Tibial nerve (tissue), 4 donors: ENCODE measurements at regions not wholly inside any gene's neighbourhood (a gene's known extent, or its start where the extent isn't known, plus 50 kb on each side); places are given as distances from the start of the nearest gene placed in this dataset.

ENCODE experiments used
- DNase-seq, 2 donors: peaks; one replicate each; pipeline ENCODE4 v3.0.0-alpha.2; 2019; ENCODE audit warnings: low spot score in 2 of 2
- H3K27ac ChIP-seq, 4 donors: fragments of 200-600 bp; sonication (generic) in 3 of 4; one replicate each; pipeline ENCODE4 v1.5.1; 2017 to 2019; ENCODE audit warnings: mild to moderate bottlenecking in 1 of 4
- H3K27me3 ChIP-seq, 2 donors: fragments of 200-600 bp; sonication (generic) in 1 of 2; one replicate each; pipeline versions ENCODE4 v1.5.1 to v1.6.0; 2017 to 2019
- H3K36me3 ChIP-seq, 3 donors: fragments of 200-600 bp; sonication (generic); one replicate each; pipeline ENCODE4 v1.5.1; 2018 to 2019
- H3K4me1 ChIP-seq, 4 donors: fragments of 200-600 bp; sonication (generic) in 3 of 4; one replicate each; pipeline ENCODE4 v1.5.1; 2017 to 2019
- H3K4me3 ChIP-seq, 4 donors: fragments of 200-600 bp; sonication (generic) in 3 of 4; one replicate each; pipeline ENCODE4 v1.5.1; 2017 to 2019; ENCODE audit warnings: mild to moderate bottlenecking in 1 of 4, moderate library complexity in 1 of 4
- H3K9me3 ChIP-seq, 4 donors: fragments of 200-600 bp; sonication (generic) in 3 of 4; one replicate each; pipeline ENCODE4 v1.5.1; 2017 to 2019
- EP300 ChIP-seq, 2 donors: sonication (generic); formaldehyde crosslinking; IDR thresholded peaks; one replicate each; pipeline ENCODE4 v1.6.1; 2017; ENCODE audit warnings: antibody characterized with exemption in 2 of 2, mild to moderate bottlenecking in 1 of 2
- POLR2A ChIP-seq, 2 donors: fragments of 450-650 bp; IDR thresholded peaks; one replicate each; pipeline ENCODE4 v1.6.1; 2017; ENCODE audit warnings: antibody characterized with exemption in 2 of 2, mild to moderate bottlenecking in 2 of 2, moderate library complexity in 2 of 2
- WGBS, 2 donors: methylation state at CpG; one replicate each; pipeline ENCODE4 v1.1.5; 2018; 5-methylcytosine and 5-hydroxymethylcytosine counted together
- TF ChIP-seq, protein P1 (sequence below), 5 experiments: fragments of 200-600 bp in 3 of 5; fragments of 450-650 bp in 2 of 5; sonication (generic) in 3 of 5; IDR thresholded peaks; one replicate each; pipeline ENCODE4 v1.5.1; 2016 to 2019; ENCODE audit warnings: antibody characterized with exemption in 5 of 5, mild to moderate bottlenecking in 3 of 5, moderate library complexity in 2 of 5

DNA sequence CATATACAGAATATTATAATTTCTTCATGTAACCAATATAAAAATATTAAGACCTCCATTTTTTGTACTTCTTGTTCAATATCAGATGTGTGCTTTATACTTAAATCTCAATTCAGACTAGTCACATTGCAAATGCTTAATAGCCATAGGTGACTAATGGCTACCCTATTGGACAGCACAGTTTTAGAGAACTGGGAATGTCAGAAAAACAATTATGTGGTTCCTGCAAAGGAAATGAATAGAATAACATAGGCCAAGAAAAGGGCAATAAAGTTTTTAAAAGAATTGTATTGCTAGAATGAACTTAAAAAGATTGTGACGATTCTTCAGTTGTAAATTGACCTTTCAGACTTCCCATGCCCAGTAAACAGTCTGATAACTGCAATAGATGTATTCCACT is 843.0 kb downstream of the METTL15 start:
- Histone ChIP-seq H3K36me3 (no peaks in the 10 kb centered on the region), H3K27me3 (no peaks in the 10 kb centered on the region), H3K9me3 (peaks cover 0 to 4% (median 0%) of the 10 kb centered on the region in 4 donors), H3K27ac (no peak overlapping the region), H3K4me1 (no peaks in the 10 kb centered on the region), H3K4me3 (no peak overlapping the region)
- no peak for DNase-seq
- 74 to 80% methylated on average over 1 of the region's 1 CpG for WGBS, 2 donors
- TF ChIP-seq POLR2A (IDR thresholded peaks at IDR 0.05) = no peak

DNA sequence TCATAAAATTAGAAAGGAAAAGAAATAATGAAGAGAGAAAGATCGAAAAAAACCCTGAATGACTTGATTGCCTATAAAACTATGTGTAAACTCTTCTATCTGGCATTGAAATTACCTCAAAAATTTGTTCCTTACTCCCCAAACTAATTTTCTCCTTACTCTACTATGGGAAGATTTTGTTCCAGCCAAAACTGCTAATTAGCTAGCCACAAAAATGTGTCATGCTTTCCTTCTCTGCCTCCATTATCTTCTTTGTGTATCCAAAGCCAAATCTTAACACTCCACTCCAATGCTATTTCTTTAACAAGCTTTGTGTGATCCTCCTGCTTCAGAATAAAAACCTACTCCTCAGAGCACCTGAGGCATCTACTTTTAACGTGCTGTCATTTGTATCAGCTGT is 831.2 kb downstream of the METTL15 start:
- H3K4me3 ChIP-seq = no peak overlapping the region
- H3K36me3 ChIP-seq = no peaks in the 10 kb centered on the region
- no peaks in the 10 kb centered on the region for H3K4me1 ChIP-seq
- WGBS, 2 donors = 75 to 76% methylated on average over 2 of the region's 2 CpGs
- no peak overlapping the region for H3K27ac ChIP-seq
- no peaks in the 10 kb centered on the region for H3K27me3 ChIP-seq
- no peaks in the 10 kb centered on the region for H3K9me3 ChIP-seq
- DNase-seq = no peak
- no peak for TF ChIP-seq POLR2A (IDR thresholded peaks at IDR 0.05)
- TF ChIP-seq, protein P1, sequence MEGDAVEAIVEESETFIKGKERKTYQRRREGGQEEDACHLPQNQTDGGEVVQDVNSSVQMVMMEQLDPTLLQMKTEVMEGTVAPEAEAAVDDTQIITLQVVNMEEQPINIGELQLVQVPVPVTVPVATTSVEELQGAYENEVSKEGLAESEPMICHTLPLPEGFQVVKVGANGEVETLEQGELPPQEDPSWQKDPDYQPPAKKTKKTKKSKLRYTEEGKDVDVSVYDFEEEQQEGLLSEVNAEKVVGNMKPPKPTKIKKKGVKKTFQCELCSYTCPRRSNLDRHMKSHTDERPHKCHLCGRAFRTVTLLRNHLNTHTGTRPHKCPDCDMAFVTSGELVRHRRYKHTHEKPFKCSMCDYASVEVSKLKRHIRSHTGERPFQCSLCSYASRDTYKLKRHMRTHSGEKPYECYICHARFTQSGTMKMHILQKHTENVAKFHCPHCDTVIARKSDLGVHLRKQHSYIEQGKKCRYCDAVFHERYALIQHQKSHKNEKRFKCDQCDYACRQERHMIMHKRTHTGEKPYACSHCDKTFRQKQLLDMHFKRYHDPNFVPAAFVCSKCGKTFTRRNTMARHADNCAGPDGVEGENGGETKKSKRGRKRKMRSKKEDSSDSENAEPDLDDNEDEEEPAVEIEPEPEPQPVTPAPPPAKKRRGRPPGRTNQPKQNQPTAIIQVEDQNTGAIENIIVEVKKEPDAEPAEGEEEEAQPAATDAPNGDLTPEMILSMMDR (IDR thresholded peaks at IDR 0.05) = no peak
- no peak for TF ChIP-seq EP300 (IDR thresholded peaks at IDR 0.05)

GRCh38 chr11:28938091-28938490 is 829.9 kb downstream of the METTL15 start:
- H3K4me1 ChIP-seq = no peaks in the 10 kb centered on the region
- no peak for DNase-seq
- TF ChIP-seq EP300 (IDR thresholded peaks at IDR 0.05) (no peak), POLR2A (IDR thresholded peaks at IDR 0.05) (no peak)
- TF ChIP-seq, protein P1 (IDR thresholded peaks at IDR 0.05) = no peak
- no peak overlapping the region for H3K27ac ChIP-seq
- no peaks in the 10 kb centered on the region for H3K9me3 ChIP-seq
- WGBS, 2 donors = 80 to 94% methylated on average over 1 of the region's 1 CpG
- no peaks in the 10 kb centered on the region for H3K27me3 ChIP-seq
- H3K4me3 ChIP-seq = no peak overlapping the region
- H3K36me3 ChIP-seq = no peaks in the 10 kb centered on the region

GRCh38 chr11:28932940-28933339 is 824.8 kb downstream of the METTL15 start:
- TF ChIP-seq EP300 (IDR thresholded peaks at IDR 0.05) (no peak), POLR2A (IDR thresholded peaks at IDR 0.05) (no peak)
- TF ChIP-seq, protein P1 (IDR thresholded peaks at IDR 0.05) = no peak
- H3K27ac ChIP-seq = no peak overlapping the region
- no peak overlapping the region for H3K4me3 ChIP-seq
- DNase-seq = no peak
- no peaks in the 10 kb centered on the region for H3K36me3 ChIP-seq
- H3K9me3 ChIP-seq = peaks cover 0 to 20% (median 4%) of the 10 kb centered on the region in 4 donors
- 90 to 92% methylated on average over 4 of the region's 4 CpGs for WGBS, 2 donors
- H3K4me1 ChIP-seq = no peaks in the 10 kb centered on the region
- H3K27me3 ChIP-seq = no peaks in the 10 kb centered on the region

GRCh38 chr11:28924004-28924403 is 815.8 kb downstream of the METTL15 start:
- Histone ChIP-seq H3K27ac (no peak overlapping the region), H3K4me3 (no peak overlapping the region), H3K4me1 (no peaks in the 10 kb centered on the region), H3K27me3 (no peaks in the 10 kb centered on the region), H3K36me3 (no peaks in the 10 kb centered on the region), H3K9me3 (no peaks in the 10 kb centered on the region)
- 83 to 92% methylated on average over 2 of the region's 2 CpGs for WGBS, 2 donors
- DNase-seq = no peak
- TF ChIP-seq, protein P1 (IDR thresholded peaks at IDR 0.05) = no peak
- TF ChIP-seq POLR2A (IDR thresholded peaks at IDR 0.05) = no peak
- no peak for TF ChIP-seq EP300 (IDR thresholded peaks at IDR 0.05)

DNA sequence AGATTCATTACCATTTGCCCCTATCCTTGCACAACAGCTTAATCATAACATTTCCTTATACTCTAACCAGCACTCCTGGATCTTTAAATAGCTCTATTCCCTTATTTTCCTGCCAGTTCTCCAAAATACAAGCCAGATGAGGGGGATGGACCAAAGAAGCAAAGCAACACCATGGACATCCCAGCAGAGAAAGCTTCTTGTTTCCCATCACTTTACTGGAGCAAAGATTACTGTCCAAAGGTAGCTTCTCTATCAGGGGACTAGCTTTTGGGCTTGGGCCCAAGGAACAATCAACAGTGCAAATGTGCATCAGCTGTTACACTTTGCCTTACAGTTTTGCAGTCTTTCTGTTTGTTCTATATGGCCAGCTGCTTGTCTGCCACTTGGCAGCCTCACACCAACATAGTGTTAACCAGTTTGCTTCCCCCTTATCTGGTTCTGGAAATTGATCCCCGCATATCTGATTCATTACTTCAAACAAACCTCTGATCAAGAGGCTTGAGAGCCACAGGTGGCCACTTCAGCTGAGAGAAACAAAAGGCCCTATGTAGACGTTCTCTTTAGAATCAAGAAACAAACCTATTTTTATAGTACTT is 814.3 kb downstream of the METTL15 start:
- 28 to 52% methylated on average over 2 of the region's 2 CpGs for WGBS, 2 donors
- no peaks in the 10 kb centered on the region for H3K27me3 ChIP-seq
- no peak overlapping the region for H3K4me3 ChIP-seq
- no peak for DNase-seq
- H3K27ac ChIP-seq = no peak overlapping the region
- H3K9me3 ChIP-seq = no peaks in the 10 kb centered on the region
- no peaks in the 10 kb centered on the region for H3K36me3 ChIP-seq
- TF ChIP-seq, protein P1 (IDR thresholded peaks at IDR 0.05) = no peak
- TF ChIP-seq EP300 (IDR thresholded peaks at IDR 0.05) = no peak
- no peak for TF ChIP-seq POLR2A (IDR thresholded peaks at IDR 0.05)
- no peaks in the 10 kb centered on the region for H3K4me1 ChIP-seq
